Ureter (tissue), 1 donor: ENCODE measurements at regions not wholly inside any gene's neighbourhood (a gene's known extent, or its start where the extent isn't known, plus 50 kb on each side); places are given as distances from the start of the nearest gene placed in this dataset.
"Not testable (repeated sequence)": the region's sequence is repeated elsewhere in the genome, so short reads cannot be mapped to it uniquely, and the experiment has no call there.

Experiments used
- DNase-seq: peaks from one replicate; pipeline ENCODE4 v3.0.0-alpha.2; 2020; ENCODE audit warnings: low spot score
- donor health status: DM: yes; HTN: yes; CAD: no.

DNA sequence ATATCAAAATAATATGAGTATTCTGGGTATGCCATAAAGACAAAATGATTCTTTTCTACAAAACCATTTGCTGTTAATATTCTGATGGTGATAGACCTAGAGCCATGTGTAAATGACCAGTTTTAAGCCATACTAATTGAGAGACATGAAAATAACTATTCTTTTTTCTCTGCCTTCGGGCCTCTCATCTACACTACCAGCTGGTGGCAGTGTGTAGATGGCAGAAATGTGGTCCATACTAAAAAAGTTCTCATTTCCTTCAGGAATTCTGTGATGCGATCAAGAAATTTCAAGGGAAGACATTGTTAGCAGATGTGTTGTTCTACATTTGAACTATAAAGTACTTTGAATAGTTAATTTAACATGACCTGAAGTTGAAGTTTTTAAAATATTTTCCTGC is 485.2 kb downstream of the TRIB2 start:
- no peak for DNase-seq

DNA sequence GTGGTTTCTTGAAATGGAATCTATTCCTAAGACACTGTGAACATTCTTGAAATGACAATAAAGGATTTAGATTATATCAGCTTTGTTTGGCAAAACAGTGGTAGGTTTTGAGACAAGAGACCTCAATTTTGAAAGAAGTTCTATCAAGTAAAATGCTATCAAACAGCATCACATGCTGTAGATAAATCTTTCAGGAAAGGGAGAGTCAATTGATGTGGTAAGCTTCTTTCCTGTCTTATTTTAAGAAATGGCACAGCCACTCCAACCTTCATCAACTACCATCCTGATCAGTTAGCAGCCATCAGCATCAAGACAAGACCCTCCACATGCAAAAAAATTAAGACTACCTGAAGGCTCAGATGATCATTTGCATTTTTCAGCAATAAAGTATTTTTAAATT is 495.4 kb downstream of the TRIB2 start:
- DNase-seq: no peak

DNA sequence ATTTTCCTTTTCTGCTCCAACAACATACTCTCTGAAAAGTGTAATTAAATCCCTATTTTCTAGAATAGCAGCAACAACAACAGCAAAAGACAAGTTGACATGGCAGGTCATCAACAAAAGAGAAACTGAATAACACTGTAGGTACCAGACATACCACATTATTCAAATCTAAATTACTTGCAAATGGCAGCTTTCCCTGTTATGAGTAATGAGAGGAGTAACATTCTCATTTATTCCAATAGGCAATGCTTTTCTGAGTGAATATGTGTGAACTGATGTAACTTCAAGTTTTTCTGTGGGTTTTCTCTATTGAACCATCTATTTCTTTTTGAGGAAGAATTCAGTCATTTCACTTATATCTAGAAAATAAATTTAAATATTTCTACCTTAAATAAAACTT is 501.5 kb downstream of the TRIB2 start:
- no peak for DNase-seq

DNA sequence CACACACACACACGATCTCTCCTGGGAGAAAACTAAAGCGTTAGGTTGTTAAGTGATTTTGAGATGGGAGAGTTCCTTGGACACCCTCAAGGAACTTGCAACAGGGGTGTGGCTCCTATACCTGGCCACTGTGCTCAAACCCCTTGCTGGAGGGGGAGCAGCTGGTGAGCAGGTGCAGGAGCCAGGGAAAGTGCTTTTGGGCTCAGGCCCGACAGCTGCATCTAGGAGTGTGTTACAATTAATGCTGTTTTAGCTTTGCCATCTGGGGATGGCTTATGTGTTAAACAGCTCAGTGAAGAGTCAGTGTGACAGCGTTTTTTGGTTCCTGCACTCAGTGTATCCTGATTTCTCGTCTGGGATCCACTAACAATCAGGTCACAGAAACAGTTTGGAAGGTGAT is 510.8 kb downstream of the TRIB2 start:
- DNase-seq: no peak

DNA sequence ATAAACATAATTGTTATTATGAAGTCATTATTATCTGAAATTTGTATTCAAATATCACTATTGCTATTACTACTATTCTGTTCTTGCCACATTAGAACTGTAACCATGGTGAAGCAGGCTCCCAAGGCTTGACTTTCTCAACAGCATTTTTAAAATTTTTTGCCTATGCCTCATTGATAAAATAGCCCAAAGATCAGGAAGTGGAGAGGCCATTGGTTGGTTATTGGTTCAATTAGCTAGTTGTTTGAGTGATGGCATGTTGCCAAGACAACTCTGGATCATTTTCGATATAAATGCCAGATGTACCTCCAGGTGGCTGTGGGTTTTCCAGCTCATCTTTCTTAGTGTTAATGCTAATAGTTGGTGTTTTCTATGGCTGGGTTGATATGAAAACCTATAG is 513.5 kb downstream of the TRIB2 start:
- DNase-seq: no peak

DNA sequence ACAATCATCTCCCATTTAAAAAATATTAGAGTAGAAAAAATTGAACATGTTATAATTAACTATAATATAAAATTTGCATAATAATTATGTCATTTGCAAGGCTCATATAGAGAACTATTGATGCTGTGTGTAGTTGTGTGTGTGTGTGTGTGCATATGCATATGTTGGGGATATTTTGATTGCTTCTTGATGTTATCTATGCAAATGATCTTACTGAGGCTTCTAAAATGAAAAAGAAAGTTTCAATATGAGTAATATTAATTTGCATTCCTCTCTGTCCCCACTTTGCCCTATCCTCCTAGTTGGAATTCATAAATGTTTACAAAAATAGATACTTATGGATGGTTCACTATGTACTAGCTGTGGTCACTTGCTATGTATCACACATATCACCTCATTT is 523.3 kb downstream of the TRIB2 start:
- DNase-seq: no peak

DNA sequence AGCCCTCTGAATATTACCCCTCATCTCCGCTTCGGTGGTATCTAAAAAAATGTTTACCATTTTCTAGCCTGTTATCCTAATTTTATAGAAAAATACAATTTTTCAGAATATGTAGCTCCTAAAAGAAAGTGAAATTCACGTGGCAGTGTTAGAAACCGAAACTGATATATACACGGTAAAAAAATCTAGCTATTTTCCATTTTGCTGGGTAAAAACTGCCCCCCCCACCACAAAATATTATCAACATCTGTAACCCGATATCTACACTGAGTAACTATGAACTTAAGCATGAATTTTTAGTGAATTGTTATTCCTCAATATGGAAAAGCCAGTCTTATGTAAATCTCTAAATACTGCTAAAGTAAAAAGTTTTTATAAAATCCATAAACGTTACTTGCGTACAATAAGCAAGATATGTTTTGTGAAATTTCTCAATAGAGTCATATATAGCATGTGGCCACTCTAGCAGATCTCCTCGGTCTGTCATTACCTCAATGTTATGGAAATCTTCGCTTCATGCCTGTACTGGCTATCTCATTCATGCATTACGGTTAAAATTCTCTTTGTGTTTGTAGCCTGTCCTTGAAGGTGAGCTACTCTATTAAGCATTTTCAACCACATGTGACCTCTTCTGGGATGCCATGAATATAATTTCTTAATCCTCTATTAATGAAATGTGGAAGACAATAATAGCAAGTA is 524.2 kb downstream of the TRIB2 start:
- no peak for DNase-seq

DNA sequence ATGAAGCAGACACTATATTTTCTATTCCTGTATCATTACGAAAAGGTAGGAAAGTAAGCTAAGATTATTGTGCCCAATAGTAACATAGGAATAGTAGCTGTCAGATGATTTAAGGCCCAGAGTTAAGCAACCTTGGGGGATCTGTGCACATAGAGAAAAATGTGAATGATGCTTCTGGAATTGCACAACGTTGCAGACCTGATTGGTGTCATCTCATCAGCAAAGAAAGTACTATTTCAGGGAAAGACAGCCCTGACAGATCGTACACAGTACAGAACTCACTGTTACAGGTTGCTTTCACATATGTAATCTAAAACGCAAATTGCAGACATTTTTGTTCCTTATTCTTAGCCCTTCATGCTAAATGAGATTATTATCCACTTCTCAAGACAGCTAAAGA is 535.9 kb downstream of the TRIB2 start:
- no peak for DNase-seq

DNA sequence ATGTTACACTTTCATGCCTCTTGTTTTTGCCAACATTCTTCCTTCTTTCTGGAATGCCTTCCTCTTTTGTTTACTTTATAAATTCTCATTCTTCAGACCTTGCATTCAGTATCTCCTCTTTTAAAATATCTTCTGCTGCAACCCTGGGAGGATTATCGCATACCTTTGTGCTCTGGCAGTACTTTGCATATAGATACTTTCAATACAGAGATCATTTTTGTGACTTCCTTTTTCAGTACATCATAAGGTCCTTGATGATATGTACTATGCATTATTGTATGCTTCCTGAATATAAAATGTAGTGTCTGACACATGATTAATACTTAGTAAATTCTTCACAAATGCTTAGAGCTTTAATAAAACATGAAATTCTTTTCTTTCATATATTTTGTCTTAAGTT is 538.7 kb downstream of the TRIB2 start:
- no peak for DNase-seq

DNA sequence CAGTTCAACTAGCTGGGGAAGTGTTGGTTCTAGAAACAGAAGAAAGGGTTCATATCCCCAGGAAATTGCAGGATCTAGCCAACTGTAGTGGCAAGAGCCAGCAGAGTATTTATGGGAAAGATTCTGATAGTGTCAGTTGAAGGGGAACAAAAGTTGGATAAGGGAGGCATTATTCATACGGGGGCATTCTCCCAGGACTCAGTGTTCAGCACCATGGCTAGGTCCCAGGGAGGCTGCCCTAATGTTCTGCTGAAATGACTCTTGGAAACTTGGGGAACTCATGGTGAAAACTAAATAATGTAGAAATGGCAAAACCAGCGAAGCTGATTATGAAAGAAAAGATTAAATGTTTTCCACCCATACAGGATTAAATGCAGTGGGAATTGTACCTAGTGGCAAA is 543.7 kb downstream of the TRIB2 start:
- no peak for DNase-seq

DNA sequence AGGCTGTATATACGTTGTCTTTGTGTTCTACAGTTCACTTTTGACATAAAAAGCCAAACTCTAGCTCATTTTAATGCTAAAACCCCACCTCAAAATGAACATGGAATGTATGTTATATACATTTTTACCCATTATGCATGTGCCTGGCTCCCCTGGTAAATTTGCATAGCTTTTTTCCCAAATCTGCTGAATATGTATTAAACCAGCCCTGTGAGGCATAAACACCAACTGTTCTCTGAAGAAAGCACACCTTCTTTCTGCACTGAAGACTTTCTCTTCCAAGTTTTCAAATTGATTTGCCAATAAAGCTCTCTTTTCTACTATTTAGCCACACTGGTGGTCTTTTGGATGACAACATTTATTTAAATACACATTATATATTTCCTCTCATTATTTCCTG is 549.4 kb downstream of the TRIB2 start:
- DNase-seq: no peak

DNA sequence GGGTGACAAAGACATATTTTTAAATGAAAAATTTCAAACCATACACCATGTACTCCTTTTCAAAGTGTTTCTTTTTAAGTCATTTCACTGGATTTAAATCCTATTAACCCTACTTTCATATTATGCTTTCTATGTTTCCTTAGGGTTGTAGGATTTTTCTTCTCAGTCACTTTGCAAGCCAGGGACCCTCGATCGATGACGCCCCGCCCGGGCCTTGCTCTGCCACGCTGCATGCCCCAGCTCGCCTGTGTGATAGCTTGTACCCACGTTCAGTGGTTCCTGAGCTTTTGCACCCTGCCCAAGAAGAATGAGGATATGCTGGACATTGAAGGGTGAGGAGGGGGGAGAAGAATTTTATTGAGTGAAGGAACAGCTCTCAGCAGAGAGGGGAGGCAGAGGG is 568.0 kb downstream of the TRIB2 start:
- DNase-seq: no peak

DNA sequence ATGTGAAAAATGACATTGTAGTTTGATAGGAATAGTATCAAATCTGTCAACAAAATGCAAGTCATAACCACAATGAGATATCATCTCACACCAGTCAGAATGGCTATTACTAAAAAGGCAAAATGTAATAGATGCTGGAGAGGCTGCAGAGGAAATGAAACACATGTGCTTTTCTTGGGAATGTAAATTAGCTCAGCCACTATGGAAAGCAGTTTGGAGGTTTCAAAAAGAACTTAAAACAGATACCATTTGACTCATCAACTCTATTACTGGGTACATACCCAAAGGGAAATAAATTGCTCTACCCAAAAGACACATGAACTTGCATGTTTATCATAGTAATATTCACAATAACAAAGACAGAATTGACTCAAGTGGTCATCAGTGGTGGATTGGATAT is 572.6 kb downstream of the TRIB2 start:
- DNase-seq: no peak

DNA sequence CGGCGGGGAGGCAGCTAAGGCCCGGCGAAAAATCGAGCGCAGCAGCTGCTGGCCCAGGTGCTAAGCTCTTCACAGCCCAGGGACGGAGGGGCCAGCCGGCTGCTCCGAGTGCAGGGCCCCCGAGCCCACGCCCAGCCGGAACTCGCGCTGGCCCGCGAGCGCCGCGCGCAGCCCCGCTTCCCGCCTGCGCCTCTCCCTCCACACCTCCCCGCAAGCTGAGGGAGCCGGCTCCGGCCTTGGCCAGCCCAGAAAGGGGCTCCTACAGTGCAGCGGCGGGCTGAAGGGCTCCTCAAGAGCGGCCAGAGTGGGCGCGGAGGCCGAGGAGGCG is 591.7 kb downstream of the TRIB2 start:
- not testable (repeated sequence) for DNase-seq

DNA sequence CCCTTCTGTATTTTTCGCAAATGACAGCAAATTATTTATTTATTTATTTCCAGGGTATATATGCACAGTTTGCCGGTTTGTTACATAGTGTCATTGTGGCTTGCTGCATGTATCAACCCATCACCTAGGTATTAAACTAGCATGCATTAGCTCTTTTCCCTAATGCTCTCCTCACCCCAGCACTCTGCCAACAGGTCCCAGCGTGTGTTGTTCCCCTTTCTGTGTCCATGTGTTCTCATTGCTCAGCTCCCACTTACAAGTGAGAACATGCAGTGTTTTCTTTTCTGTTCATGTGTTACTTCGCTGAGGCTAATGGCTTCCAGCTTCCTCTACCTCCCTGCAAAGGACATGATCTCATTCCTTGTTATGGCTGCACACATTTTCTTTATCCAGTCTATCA is 592.3 kb downstream of the TRIB2 start:
- DNase-seq: no peak

DNA sequence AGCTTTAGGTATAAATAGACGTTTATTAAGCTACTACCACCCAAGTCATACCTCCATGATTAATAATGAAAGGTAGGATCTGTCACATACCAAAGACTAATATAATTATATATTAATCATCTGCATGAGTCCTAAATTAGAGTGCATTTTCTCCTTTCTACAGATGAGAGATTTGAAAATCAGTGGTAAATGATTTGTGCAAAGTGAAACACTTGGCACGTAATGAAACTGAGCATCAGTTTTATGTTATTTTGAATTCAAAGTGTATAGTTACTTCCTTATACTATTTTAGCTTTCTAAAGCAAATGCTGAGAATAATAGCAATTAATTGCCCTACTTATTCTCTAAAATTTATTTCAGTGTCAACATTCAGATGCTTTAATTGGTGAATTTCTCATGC is 615.3 kb downstream of the TRIB2 start:
- DNase-seq: no peak

DNA sequence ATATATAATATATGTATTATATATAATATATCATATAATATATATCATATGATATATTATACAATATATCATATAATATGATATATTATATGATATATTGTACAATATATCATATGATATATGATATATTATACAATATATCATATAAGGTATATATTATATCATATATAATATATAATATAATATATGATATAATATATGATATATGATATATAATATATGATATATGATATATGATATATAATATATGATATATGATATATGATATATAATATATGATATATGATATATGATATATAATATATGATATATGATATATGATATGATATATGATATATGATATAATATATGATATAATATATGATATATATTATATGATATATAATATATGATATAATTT is 617.3 kb downstream of the TRIB2 start:
- not testable (repeated sequence) for DNase-seq

DNA sequence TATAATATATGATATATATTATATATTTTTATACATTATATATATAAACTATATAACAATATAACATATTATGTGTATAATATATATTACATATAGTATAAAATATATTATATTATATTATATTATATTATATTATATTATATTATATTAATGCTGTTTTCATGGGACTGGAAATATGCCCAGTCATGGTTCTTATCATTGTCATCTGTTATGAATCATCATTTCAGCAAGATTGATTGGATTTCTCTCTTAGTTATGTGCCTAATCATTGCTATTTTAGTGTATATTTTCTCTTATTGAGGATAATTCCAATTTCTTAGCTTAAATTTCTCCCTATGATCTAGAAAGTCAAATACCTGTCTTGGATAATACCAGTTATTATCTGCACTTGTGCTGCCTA is 617.8 kb downstream of the TRIB2 start:
- no peak for DNase-seq

DNA sequence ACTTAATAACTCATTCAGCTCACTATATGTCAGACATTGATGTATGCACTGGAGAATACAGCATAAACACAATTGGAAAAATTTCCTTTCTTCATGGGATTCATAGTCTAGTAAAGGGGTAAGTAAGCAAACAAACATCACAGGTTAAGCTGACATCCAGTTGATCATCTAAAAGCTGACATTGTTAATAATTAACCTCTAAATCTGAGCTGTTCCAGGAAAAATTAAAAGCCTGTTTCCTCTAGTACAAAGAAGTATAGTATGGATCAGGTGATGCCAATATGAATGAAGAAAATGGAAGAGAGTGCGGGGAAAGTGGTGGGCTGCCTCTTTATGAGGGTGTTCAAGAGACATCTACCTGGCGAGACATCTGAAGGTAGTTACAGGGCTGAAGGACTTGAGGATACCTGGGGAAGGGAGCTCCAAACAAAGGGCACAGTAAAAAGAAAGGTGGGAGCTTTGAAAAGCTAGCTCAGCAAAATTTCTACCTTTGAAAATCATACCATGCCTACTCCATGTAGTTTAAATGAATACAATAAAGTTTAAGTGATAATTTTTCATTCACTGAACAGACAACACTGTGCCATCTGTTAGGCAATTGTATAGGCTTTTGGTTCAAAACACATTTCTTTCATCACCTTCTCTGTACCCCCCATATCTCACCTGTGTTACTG is 619.3 kb downstream of the TRIB2 start:
- no peak for DNase-seq

DNA sequence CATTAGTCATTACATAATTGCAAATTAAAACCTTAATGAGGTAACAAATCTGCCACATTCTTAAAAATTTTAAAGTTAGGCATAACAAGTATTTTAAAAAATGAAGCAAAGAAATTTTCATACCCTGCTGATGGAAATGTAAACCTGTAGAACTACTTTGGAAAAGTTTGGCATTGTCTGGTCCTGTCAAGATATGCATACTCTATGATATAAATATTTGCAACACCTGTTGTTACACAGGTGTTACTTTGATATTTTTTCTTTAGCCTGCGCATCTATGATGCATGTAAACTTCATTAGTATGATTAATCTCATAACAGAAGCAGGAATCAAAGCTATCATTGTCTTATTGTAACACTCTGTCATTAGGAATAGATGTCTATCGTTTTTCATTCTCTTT is 634.3 kb downstream of the TRIB2 start:
- DNase-seq: no peak

DNA sequence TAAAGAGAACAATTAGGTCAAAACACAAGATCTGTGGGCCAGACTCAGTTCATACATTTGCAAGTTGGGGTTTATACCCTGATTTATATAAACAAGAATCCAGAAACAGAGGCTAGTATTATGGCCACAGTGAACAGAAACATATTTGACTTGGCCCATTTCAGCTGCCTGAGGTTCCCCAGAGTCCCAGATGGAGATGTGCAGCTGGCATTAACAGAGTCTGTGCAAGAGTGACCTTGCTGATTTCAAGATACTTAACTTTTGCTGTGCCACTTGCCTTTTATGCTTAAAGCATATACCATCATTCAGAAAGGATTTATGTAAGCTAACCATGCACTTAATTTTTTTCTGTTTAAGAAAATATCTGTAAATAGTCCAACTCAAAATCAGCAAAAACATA is 636.3 kb downstream of the TRIB2 start:
- no peak for DNase-seq

DNA sequence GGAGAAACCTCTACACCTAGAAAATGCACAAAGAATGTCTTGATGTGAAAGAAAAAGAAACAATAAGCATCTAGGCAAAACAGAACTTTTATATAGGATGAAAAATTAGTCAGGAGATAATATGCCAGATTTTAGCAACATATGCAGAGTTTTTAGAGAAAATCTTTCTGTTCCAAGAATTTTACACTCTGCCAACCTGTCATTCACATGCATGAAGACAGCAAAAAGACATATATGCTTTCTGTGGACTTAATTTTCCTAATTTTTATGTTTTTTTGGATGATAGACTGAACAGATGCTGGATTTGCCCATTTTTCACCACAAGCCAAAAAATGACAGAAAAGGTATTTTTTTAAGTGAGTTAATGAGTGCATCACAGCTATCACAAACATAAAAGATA is 637.3 kb downstream of the TRIB2 start:
- DNase-seq: no peak

DNA sequence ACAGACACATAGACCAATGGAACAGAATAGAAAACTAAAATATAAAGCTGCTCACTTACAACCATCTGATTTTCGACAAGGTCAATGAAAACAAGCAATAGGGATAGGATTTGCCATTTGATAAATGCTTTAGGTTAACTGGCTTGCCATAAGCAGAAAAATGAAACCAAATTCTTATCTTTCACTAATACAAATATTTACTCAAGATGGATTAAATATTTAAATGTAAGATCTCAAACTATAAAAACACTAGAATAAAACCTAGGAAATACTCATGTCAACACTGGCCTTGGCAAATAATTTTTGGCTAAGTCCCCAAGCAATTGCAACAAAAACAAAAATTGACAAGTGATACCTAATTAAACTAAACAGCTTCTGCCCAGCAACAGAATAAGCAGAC is 665.2 kb downstream of the TRIB2 start:
- DNase-seq: not testable (repeated sequence)

DNA sequence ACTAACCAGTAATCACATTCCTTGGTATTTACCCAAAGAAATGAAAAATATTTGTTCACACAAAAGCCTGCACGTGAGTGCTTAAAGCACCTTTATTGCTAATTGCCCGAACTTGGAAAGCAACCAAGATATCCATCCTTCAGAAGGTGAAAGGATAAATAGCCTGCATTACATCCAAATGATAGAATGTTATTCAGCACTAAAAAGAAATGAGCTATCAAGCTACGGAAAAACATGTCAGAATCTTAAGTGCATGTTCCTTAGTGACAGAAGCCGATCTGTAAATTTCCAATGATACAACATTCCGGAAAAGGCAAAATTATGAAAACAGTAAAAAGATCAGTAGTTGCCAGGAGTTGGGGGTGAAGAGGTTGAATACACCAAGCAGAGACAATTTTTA is 672.4 kb downstream of the TRIB2 start:
- DNase-seq: not testable (repeated sequence)
